ENCODE measurements at regions not wholly inside any gene's neighbourhood (a gene's known extent, or its start where the extent isn't known, plus 50 kb on each side); places are given as distances from the start of the nearest gene placed in this dataset.
A peak's percentile ranks its signal among the peaks of the same experiment; 100 is the strongest.

GRCh38 chr22:49636649-49637048, 191.0 kb downstream of the BRD1 start:
- no peak overlapping the region for H3K27ac ChIP-seq
- no peak for TF ChIP-seq ZFX (IDR thresholded peaks at IDR 0.05; ENCODE audit: borderline replicate concordance)
- TF ChIP-seq, protein P1, sequence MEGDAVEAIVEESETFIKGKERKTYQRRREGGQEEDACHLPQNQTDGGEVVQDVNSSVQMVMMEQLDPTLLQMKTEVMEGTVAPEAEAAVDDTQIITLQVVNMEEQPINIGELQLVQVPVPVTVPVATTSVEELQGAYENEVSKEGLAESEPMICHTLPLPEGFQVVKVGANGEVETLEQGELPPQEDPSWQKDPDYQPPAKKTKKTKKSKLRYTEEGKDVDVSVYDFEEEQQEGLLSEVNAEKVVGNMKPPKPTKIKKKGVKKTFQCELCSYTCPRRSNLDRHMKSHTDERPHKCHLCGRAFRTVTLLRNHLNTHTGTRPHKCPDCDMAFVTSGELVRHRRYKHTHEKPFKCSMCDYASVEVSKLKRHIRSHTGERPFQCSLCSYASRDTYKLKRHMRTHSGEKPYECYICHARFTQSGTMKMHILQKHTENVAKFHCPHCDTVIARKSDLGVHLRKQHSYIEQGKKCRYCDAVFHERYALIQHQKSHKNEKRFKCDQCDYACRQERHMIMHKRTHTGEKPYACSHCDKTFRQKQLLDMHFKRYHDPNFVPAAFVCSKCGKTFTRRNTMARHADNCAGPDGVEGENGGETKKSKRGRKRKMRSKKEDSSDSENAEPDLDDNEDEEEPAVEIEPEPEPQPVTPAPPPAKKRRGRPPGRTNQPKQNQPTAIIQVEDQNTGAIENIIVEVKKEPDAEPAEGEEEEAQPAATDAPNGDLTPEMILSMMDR (IDR thresholded peaks at IDR 0.05) = no peak

- TF ChIP-seq, protein P1 (IDR thresholded peaks at IDR 0.05) = no peak
- TF ChIP-seq ZFX (IDR thresholded peaks at IDR 0.05; ENCODE audit: borderline replicate concordance) = no peak
Observed at GRCh38 chr22:49636214-49636613, 191.5 kb downstream of the BRD1 start.

DNA sequence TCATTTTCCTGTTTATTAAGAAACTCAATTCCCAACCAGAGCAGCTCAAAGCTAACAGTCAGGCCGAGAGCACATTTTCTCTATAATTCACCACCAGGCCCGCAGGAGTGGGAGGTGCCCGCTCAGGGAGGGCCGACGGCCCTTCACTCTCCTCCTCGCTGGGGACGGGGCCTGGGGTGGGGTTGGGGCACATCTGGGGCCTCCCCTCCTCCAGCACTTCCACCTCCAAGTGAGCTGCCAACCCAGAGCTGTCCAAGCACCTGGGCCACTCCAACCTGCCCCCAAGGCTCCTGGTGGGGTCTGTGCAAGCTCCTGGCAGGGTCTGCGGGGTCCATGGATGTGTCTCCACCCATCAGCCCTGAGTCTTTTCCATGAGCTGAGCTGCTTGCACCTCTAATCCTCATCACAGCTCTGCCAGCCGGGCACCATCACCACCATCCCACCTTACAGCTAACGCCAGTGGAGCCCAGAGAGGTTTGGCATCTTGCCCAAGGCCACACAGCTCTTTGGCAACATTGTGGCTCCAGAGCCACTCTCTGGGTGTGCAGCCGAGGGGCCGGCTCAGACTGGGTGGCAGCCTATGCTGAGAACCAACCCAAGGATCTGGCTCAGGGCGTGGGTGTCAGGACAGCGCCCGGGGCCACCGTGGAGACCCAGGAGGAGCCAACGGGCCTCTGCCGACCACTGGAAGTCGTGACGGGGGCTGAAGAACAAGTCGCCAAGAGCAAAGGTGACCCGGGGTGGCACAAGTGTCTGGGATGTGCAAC, 193.5 kb downstream of the BRD1 start:
- TF ChIP-seq, protein P1 (IDR thresholded peaks at IDR 0.05) = no peak
- TF ChIP-seq ZFX (IDR thresholded peaks at IDR 0.05; ENCODE audit: borderline replicate concordance) = no peak
- no peak overlapping the region for H3K27ac ChIP-seq

More at GRCh38 chr22:49636214-49636613, 191.5 kb downstream of the BRD1 start:
- no peak overlapping the region for H3K27ac ChIP-seq

- no peak for TF ChIP-seq ZFX (IDR thresholded peaks at IDR 0.05; ENCODE audit: borderline replicate concordance)
- TF ChIP-seq, protein P1 (IDR thresholded peaks at IDR 0.05) = no peak
- peak overlapping the region; percentile 18; the same call in 1 of the 2 replicates for H3K27ac ChIP-seq
Observed at GRCh38 chr22:49633010-49633324, 194.7 kb downstream of the BRD1 start.

DNA sequence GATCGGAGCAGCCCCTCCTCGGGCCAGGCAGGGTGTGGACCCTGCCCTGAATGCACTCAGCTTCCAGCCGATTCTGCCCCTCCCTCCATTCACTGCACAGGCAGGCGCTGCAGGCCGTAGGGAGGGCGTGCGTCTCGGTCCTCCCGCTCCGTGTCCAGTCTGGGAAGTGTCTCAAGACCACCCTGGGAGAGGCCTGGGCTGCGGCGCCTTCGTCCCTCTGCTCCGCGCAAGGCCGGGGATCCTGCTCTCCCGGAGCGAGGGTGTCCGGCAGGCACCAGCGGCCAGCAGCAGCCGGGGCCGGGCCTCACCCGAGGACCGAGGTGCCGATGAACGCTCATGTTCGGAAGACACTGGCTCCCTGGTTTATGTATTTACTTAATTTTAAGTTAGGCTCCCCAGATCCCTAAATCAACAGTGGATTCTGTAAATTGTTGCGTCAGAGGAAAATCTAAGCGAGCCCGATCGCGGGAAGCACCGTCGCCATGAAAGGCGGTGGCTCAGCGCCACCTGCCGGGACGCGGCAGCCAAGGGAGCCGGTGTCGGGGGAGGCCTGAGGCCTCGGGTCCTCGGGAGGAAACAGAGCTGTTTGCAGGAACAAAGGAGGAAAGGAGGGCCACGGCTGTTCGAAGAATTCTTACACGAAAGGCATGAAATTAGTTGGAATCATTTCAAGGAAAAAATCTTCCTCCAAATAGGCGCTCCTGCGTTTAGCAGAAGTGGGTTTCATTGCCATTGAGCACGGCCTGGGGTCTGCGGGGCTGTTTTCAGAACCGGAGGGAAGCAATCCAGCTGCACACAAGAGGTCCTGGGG, 195.3 kb downstream of the BRD1 start:
- peak overlapping the region; percentile 18; the same call in 1 of the 2 replicates for H3K27ac ChIP-seq

DNA sequence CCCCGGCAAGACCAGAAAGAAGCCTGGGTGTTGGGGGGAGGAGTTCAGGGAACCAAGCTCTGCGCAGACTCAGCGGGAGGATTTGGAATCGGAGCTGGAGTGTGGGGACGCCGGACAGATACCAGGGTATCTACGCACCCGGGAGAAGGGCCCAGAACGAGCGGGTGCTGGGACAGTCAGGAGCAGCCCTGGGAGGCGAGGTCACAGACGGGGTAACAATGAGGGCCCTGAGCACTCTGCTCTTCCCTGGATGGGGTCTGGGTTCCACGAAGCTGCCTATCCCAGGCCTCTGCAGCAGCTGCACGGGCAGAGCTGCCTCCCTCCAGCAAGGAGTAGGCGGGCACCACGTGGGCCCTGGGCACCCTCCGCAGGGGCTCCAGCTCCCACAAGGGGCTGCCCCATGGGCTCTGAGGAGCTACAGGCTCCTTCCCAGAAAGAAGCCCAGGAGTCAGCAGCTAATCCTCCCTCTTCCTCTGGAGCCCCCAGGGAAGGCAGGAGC, 197.2 kb downstream of the BRD1 start:
- no peak for TF ChIP-seq ZFX (IDR thresholded peaks at IDR 0.05; ENCODE audit: borderline replicate concordance)
- TF ChIP-seq, protein P1 (IDR thresholded peaks at IDR 0.05) = no peak
- no peak overlapping the region for H3K27ac ChIP-seq

More for the DNA sequence above, 195.3 kb downstream of the BRD1 start:
- no peak for TF ChIP-seq ZFX (IDR thresholded peaks at IDR 0.05; ENCODE audit: borderline replicate concordance)

GRCh38 chr22:49629586-49630447, 197.9 kb downstream of the BRD1 start:
- H3K27ac ChIP-seq = no peak overlapping the region
- TF ChIP-seq ZFX (IDR thresholded peaks at IDR 0.05; ENCODE audit: borderline replicate concordance) = no peak
- TF ChIP-seq, protein P1 (IDR thresholded peaks at IDR 0.05) = no peak
